ENCODE measurements at regions not wholly inside any gene's neighbourhood (a gene's known extent, or its start where the extent isn't known, plus 50 kb on each side); places are given as distances from the start of the nearest gene placed in this dataset.

- DNase-seq (ENCODE audit: low read depth): no peak
These were observed 240.2 kb upstream of the F9 start for GRCh38 chrX:139290310-139290709.

GRCh38 chrX:139287155-139287924 lies 243.2 kb upstream of the F9 start:
- DNase-seq (ENCODE audit: low read depth): no peak

GRCh38 chrX:139286342-139286741 lies 244.2 kb upstream of the F9 start:
- DNase-seq (ENCODE audit: low read depth): no peak

GRCh38 chrX:139267851-139268250 lies 262.7 kb upstream of the F9 start:
- no peak for DNase-seq (ENCODE audit: low read depth)

- no peak for DNase-seq (ENCODE audit: low read depth)
These were observed 284.2 kb upstream of the F9 start for GRCh38 chrX:139246295-139246694.

GRCh38 chrX:139237141-139237540 lies 293.4 kb upstream of the F9 start:
- no peak for DNase-seq (ENCODE audit: low read depth)

GRCh38 chrX:139234898-139235297 lies 295.6 kb upstream of the F9 start:
- no peak for DNase-seq (ENCODE audit: low read depth)

GRCh38 chrX:139224953-139225665 lies 305.4 kb upstream of the F9 start:
- DNase-seq (ENCODE audit: low read depth): no peak

GRCh38 chrX:139222511-139223200 lies 307.9 kb upstream of the F9 start:
- no peak for DNase-seq (ENCODE audit: low read depth)

GRCh38 chrX:139213241-139213709 lies 317.3 kb upstream of the F9 start:
- DNase-seq (ENCODE audit: low read depth): no peak

- no peak for DNase-seq (ENCODE audit: low read depth)
These were observed 318.9 kb upstream of the F9 start for GRCh38 chrX:139211568-139212182.

GRCh38 chrX:139209342-139209741 lies 321.2 kb upstream of the F9 start:
- DNase-seq (ENCODE audit: low read depth): no peak

GRCh38 chrX:139207655-139208054 lies 322.9 kb upstream of the F9 start:
- DNase-seq (ENCODE audit: low read depth): no peak

GRCh38 chrX:139206914-139207313 lies 323.6 kb upstream of the F9 start:
- no peak for DNase-seq (ENCODE audit: low read depth)

- DNase-seq (ENCODE audit: low read depth): peak; percentile 19
These were observed 325.5 kb upstream of the F9 start for GRCh38 chrX:139204898-139205667.

GRCh38 chrX:139204571-139204897 lies 326.0 kb upstream of the F9 start:
- no peak for DNase-seq (ENCODE audit: low read depth)

GRCh38 chrX:139203651-139204570 lies 326.6 kb upstream of the F9 start:
- DNase-seq (ENCODE audit: low read depth): peak; percentile 6

- DNase-seq (ENCODE audit: low read depth): no peak
These were observed 327.7 kb upstream of the F9 start for GRCh38 chrX:139202742-139203420.

- no peak for DNase-seq (ENCODE audit: low read depth)
These were observed 328.6 kb upstream of the F9 start for GRCh38 chrX:139201924-139202323.

- DNase-seq (ENCODE audit: low read depth): peak; percentile 79
These were observed 329.7 kb upstream of the F9 start for GRCh38 chrX:139200793-139201192.

All from fibroblast of gingiva (primary cell).